Fibroblast of mammary gland (primary cell): ENCODE measurements at regions not wholly inside any gene's neighbourhood (a gene's known extent, or its start where the extent isn't known, plus 50 kb on each side); places are given as distances from the start of the nearest gene placed in this dataset.
A peak's percentile ranks its signal among the peaks of the same experiment; 100 is the strongest.

Source experiments
- DNase-seq: peaks from one replicate; pipeline ENCODE4 v3.0.0-alpha.2; 2010; ENCODE audit warnings: low read depth
- H3K4me3 ChIP-seq: 2 replicates; pipeline ENCODE4 v1.5.1; 2011; ENCODE audit warnings: low read depth, mild to moderate bottlenecking, low read length, moderate library complexity; ENCODE audit not compliant: control insufficient read depth
- TF ChIP-seq, protein P1 (sequence below): conservative IDR thresholded peaks from 2 replicates; pipeline ENCODE4 v1.5.1; 2011; ENCODE audit warnings: low read depth, low read length, inconsistent platforms; ENCODE audit not compliant: control insufficient read depth, insufficient read depth

DNA sequence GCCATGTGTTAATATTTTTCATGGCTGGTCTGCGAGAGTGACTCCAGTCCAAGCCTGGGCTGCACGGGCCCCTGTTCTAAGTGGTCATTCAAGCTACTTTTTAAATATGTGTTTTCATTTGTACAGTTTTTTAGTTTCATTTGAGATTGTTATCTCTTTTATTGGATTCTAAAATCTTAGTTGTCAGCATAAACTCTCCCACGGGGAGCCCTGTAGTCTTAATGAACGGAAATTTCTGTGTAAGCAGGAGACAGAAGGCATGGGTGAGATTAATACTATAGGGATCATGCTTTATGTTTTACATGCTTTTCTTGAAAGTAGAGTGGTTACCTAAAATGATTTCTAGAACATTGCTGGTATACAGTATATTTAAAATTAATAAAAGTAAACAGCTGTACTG, 373.1 kb upstream of the SLCO3A1 start:
- no peak overlapping the region for H3K4me3 ChIP-seq
- TF ChIP-seq, protein P1, sequence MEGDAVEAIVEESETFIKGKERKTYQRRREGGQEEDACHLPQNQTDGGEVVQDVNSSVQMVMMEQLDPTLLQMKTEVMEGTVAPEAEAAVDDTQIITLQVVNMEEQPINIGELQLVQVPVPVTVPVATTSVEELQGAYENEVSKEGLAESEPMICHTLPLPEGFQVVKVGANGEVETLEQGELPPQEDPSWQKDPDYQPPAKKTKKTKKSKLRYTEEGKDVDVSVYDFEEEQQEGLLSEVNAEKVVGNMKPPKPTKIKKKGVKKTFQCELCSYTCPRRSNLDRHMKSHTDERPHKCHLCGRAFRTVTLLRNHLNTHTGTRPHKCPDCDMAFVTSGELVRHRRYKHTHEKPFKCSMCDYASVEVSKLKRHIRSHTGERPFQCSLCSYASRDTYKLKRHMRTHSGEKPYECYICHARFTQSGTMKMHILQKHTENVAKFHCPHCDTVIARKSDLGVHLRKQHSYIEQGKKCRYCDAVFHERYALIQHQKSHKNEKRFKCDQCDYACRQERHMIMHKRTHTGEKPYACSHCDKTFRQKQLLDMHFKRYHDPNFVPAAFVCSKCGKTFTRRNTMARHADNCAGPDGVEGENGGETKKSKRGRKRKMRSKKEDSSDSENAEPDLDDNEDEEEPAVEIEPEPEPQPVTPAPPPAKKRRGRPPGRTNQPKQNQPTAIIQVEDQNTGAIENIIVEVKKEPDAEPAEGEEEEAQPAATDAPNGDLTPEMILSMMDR, result no peak
- no peak for DNase-seq

DNA sequence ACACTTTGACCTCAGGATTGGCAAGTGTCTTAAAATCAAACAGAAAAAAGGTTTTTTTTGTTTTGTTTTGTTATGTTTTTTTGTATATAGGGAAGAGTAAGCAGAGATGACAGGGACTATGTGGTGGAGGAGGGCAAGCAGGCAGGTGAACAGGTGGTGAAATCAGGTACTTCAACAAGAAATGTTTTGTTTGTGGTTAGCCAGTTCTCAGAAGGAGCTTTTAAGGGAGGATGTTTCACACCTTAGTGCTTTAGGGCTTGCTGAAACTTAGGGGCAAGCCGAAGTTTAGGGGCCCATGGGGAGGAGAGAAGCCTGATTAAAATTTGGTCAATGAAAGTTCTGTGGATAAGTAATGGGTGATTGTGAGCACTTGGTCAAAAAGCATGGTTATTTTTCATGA, 370.7 kb upstream of the SLCO3A1 start:
- TF ChIP-seq, protein P1, result no peak
- no peak for DNase-seq
- H3K4me3 ChIP-seq, result no peak overlapping the region

DNA sequence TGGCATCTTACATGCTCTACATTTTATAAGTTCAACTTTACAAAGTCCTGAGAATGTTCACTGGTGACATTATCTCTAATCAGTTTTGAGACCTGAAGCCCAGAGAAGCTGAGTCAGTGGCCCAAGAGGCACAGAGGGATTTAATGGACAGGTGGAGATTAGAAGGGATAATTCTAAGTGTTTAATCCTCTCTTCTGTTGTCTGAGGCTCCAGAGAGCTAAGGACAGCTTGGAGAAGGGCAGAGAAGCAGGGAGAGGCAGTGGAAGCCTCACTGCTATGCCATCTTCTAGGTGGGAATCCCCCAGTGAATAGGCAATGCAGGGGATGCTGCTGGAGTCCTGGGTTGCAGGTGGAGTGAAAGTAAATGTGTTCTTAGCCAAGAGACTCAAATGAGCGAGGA, 369.4 kb upstream of the SLCO3A1 start:
- TF ChIP-seq, protein P1, result no peak
- no peak for DNase-seq
- H3K4me3 ChIP-seq, result no peak overlapping the region

DNA sequence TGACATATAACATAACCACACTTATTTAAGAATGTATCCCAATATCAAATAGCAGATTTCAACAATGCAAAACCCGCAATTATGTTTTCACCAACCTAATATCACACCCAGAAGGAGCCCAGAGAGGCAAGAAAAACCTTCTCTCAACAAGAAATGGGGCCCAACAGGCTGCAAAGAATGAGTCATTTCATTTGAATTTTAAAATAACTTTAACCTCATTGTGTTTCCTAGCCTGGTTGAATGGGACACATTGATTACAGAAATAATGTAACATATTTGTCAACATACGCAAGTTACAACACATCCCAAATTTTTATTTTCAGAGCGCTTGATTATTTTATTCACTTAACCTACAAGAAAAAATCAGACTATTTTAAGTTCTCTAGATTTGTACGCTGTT, 365.1 kb upstream of the SLCO3A1 start:
- no peak overlapping the region for H3K4me3 ChIP-seq
- TF ChIP-seq, protein P1, result no peak
- no peak for DNase-seq

DNA sequence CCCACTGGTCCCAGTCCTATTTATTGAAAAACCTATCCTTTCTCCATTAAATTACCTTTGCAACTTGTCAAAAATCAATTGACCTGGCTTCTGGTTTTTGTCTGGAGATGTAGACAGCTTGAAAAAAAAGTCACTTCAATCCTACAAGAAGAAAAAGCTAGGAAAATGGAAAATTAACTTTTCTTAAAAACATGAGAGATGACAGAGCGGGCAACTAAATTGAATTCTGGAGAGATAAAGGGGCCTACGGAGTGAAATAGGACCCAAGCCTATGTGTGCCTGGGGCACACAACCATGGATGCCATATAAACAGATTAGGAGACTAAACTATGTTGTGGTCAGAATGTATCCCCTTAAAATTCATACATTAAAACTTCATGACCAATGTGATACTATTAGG, 363.3 kb upstream of the SLCO3A1 start:
- DNase-seq, result no peak
- TF ChIP-seq, protein P1, result no peak
- H3K4me3 ChIP-seq, result no peak overlapping the region

DNA sequence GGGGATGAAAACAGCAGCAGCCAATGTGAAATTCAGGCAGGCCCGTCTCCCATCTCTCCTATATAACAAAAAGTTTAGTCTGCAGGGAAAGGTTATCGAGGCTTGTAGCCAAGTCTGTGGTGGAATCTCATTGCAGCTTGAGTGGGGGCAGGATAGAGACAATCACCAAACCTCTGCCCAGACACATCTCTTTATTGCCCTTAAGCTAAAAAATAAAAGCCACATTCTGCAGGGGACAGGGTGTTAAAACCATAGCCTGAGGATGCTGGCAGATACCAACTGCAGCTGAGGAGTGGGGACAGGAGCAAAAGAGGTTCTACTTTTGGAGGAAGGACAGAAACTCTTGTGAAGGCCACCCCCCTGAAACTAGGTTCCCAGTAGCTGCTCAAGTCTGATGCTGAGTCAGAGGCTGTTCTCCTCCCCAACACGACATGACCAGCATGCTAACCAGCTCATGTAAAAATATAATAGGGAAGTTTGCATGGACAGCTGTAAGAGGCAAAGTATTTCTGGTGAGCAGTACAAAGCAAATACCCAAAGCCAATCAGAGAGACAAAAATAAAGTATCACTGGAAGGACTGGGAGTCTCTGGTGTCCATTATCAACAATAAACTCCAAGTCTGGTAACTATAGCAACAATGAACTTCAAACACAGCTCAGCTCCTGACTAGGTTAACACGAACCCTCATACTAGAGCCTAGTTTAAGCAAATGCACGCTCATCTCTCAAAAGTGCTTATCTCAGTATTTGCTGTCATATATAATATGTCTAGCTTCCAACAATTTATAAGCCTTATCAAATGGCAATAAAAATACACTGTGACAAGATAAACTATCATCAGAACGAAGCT, 362.2 kb upstream of the SLCO3A1 start:
- TF ChIP-seq, protein P1, result no peak
- no peak overlapping the region for H3K4me3 ChIP-seq
- DNase-seq, result peak; percentile 20
